H1 (cell line): ENCODE measurements at regions not wholly inside any gene's neighbourhood (a gene's known extent, or its start where the extent isn't known, plus 50 kb on each side); places are given as distances from the start of the nearest gene placed in this dataset.

ENCODE experiments used
- CTCF ChIA-PET: fragments of 300-600 bp; sonication (Branson Sonifier 250); formaldehyde crosslinking; loops from one replicate; lab custom pipeline; 2021; ENCODE audit not compliant: partially characterized antibody; lab: Charles Lee
- POLR2A ChIA-PET: fragments of 300-600 bp; sonication (Branson Sonifier 250); formaldehyde crosslinking; loops from one replicate; lab custom pipeline; 2021; ENCODE audit warnings: inconsistent platforms; ENCODE audit not compliant: partially characterized antibody; lab: Charles Lee
- DNase-seq, 2 experiments: peaks; one replicate each; pipeline versions ENCODE4 v3.0.0 to v3.0.0-alpha.2; 2010 to 2022; ENCODE audit warnings: low spot score in 2 of 2, low read depth in 1 of 2, mixed read lengths in 1 of 2
- FAIRE-seq: peaks from 2 replicates; lab custom pipeline; 2011; peaks lifted over from hg19 to GRCh38; lab: Jason Lieb, UNC
- H2AFZ ChIP-seq: 2 replicates; pipeline ENCODE4 v1.8.1; 2012; ENCODE audit warnings: low read length, inconsistent platforms
- H2AK5ac ChIP-seq: 2 replicates; pipeline ENCODE4 v1.6.1; 2013; ENCODE audit warnings: low read depth, low read length
- H2BK120ac ChIP-seq: replicated peaks from 2 replicates; pipeline ENCODE3; 2013; ENCODE audit warnings: low read depth, low read length, inconsistent platforms
- H2BK12ac ChIP-seq: 2 replicates; pipeline ENCODE4 v1.6.1; 2013; ENCODE audit warnings: low read depth, low read length
- H2BK15ac ChIP-seq: 2 replicates; pipeline ENCODE4 v1.6.1; 2013; ENCODE audit warnings: low read length
- H2BK20ac ChIP-seq: 2 replicates; pipeline ENCODE4 v1.6.1; 2013; ENCODE audit warnings: low read length
- H2BK5ac ChIP-seq: 2 replicates; pipeline ENCODE4 v1.6.1; 2013; ENCODE audit warnings: low read depth, low read length
- H3K14ac ChIP-seq: 2 replicates; pipeline ENCODE4 v1.6.1; 2013; ENCODE audit warnings: inconsistent platforms; ENCODE audit not compliant: insufficient read length
- H3K18ac ChIP-seq: 2 replicates; pipeline ENCODE4 v1.6.1; 2013; ENCODE audit warnings: low read length; ENCODE audit errors: extremely low read depth
- H3K23ac ChIP-seq: 2 replicates; pipeline ENCODE4 v1.6.1; 2013; ENCODE audit warnings: inconsistent platforms; ENCODE audit not compliant: insufficient read length
- H3K23me2 ChIP-seq: 2 replicates; pipeline ENCODE4 v1.6.1; 2013; ENCODE audit warnings: low read depth, low read length
- H3K27ac ChIP-seq: 2 replicates; pipeline ENCODE4 v1.6.1; 2011; ENCODE audit warnings: low read depth, low read length, inconsistent platforms
- H3K27me3 ChIP-seq, 4 experiments: replicated peaks in 1 of 4; 1 replicate in 1 of 4; 2 replicates in 3 of 4; pipeline versions ENCODE4 v1.6.1 to v1.8.1; 2011 to 2013; ENCODE audit warnings: low read length in 3 of 4, mild to moderate bottlenecking in 3 of 4, inconsistent platforms in 2 of 4, mixed read lengths in 2 of 4, moderate library complexity in 1 of 4; ENCODE audit not compliant: control insufficient read depth in 3 of 4, insufficient read depth in 3 of 4; ENCODE audit errors: extremely low read depth in 1 of 4
- H3K36me3 ChIP-seq, 4 experiments: 2 replicates each; pipeline versions ENCODE4 v1.6.1 to v1.8.1; 2011 to 2013; ENCODE audit warnings: mild to moderate bottlenecking in 4 of 4, low read length in 3 of 4, moderate library complexity in 2 of 4, control low read depth in 1 of 4, inconsistent platforms in 1 of 4; ENCODE audit not compliant: insufficient read depth in 4 of 4, control insufficient read depth in 2 of 4
- H3K4ac ChIP-seq: replicated peaks from 2 replicates; pipeline ENCODE3; 2013; ENCODE audit warnings: low read length, low read depth, mixed read lengths, inconsistent platforms; ENCODE audit not compliant: insufficient read length
- H3K4me1 ChIP-seq, 4 experiments: replicated peaks in 1 of 4; 1 replicate in 1 of 4; 2 replicates in 3 of 4; pipeline versions ENCODE4 v1.6.1 to v1.8.1; 2011 to 2013; ENCODE audit warnings: low read length in 3 of 4, inconsistent platforms in 2 of 4, mixed read lengths in 1 of 4; ENCODE audit not compliant: insufficient read depth in 4 of 4, control insufficient read depth in 3 of 4
- H3K4me2 ChIP-seq, 2 experiments: 2 replicates each; pipeline versions ENCODE4 v1.6.1 to v1.8.1; 2011 to 2013; ENCODE audit warnings: low read depth in 2 of 2, low read length in 2 of 2, control low read depth in 1 of 2, inconsistent platforms in 1 of 2, mild to moderate bottlenecking in 1 of 2; ENCODE audit not compliant: insufficient read depth in 1 of 2
- H3K4me3 ChIP-seq, 4 experiments: fragments of 200-600, 300-600 bp in 1 of 4; sonication (generic), shearing (Covaris generic), sonication (Bioruptor Twin) in 1 of 4; 2 replicates each; pipeline versions ENCODE4 v1.5.1 to v1.8.1; 2011 to 2016; ENCODE audit warnings: low read length in 4 of 4, low read depth in 3 of 4, control low read depth in 2 of 4, inconsistent platforms in 2 of 4, mild to moderate bottlenecking in 2 of 4, mixed read lengths in 1 of 4, moderate library complexity in 1 of 4; ENCODE audit not compliant: insufficient read depth in 2 of 4; ENCODE audit errors: extremely low read depth in 1 of 4
- H3K56ac ChIP-seq: replicated peaks from 2 replicates; pipeline ENCODE3; 2013; ENCODE audit warnings: low read depth, mild to moderate bottlenecking, mixed read lengths, low read length, inconsistent platforms; ENCODE audit not compliant: insufficient read length
- H3K79me1 ChIP-seq: 2 replicates; pipeline ENCODE4 v1.6.1; 2013; ENCODE audit warnings: low read depth, low read length, control low read depth
- H3K79me2 ChIP-seq, 2 experiments: 2 replicates each; pipeline versions ENCODE4 v1.6.1 to v1.8.1; 2012 to 2013; ENCODE audit warnings: low read length in 2 of 2, mild to moderate bottlenecking in 2 of 2, inconsistent platforms in 1 of 2; ENCODE audit not compliant: insufficient read depth in 2 of 2, control insufficient read depth in 1 of 2
- H3K9ac ChIP-seq, 4 experiments: replicated peaks in 1 of 4; 1 replicate in 1 of 4; 2 replicates in 3 of 4; pipeline versions ENCODE4 v1.6.1 to v1.8.1; 2011 to 2013; ENCODE audit warnings: low read depth in 3 of 4, low read length in 3 of 4, control low read depth in 2 of 4, mild to moderate bottlenecking in 2 of 4, moderate library complexity in 2 of 4, inconsistent platforms in 1 of 4; ENCODE audit errors: extremely low read depth in 1 of 4
- H3K9me3 ChIP-seq, 2 experiments: 2 replicates each; pipeline versions ENCODE4 v1.6.1 to v1.8.1; 2012 to 2013; ENCODE audit warnings: mild to moderate bottlenecking in 2 of 2, moderate library complexity in 2 of 2, control low read depth in 1 of 2, inconsistent platforms in 1 of 2, low read depth in 1 of 2, low read length in 1 of 2, mixed read lengths in 1 of 2; ENCODE audit not compliant: insufficient read depth in 2 of 2
- H4K20me1 ChIP-seq, 2 experiments: replicated peaks in 1 of 2; 2 replicates each; pipeline versions ENCODE3 to v1.8.1; 2011 to 2013; ENCODE audit warnings: inconsistent platforms in 2 of 2, low read length in 2 of 2, mild to moderate bottlenecking in 1 of 2; ENCODE audit not compliant: insufficient read depth in 2 of 2, control insufficient read depth in 1 of 2
- H4K5ac ChIP-seq: 2 replicates; pipeline ENCODE4 v1.6.1; 2013; ENCODE audit warnings: low read length, low read depth, mixed read lengths, inconsistent platforms; ENCODE audit not compliant: insufficient read length
- H4K8ac ChIP-seq: 2 replicates; pipeline ENCODE4 v1.8.0; 2013; ENCODE audit warnings: mild to moderate bottlenecking, moderate library complexity, low read length, inconsistent platforms; ENCODE audit not compliant: insufficient read depth; ENCODE audit errors: extremely low read depth
- H4K91ac ChIP-seq: replicated peaks from 2 replicates; pipeline ENCODE3; 2013; ENCODE audit warnings: low read length, mixed read lengths, inconsistent platforms; ENCODE audit not compliant: insufficient read length
- ASH2L ChIP-seq: fragments of 200-600, 300-600 bp; sonication (generic); IDR thresholded peaks from one replicate; pipeline ENCODE4 v1.7.1; 2017; ENCODE audit warnings: low read length
- CBX8 ChIP-seq: fragments of 300-800, 300-1000 bp; sonication (generic); IDR thresholded peaks from 2 replicates; pipeline ENCODE4 v1.7.1; 2016; ENCODE audit warnings: low read depth, low read length, borderline replicate concordance
- CEBPB ChIP-seq: IDR thresholded peaks from 2 replicates; pipeline ENCODE4 v1.6.1; 2012; ENCODE audit warnings: low read depth, low read length
- CHD2 ChIP-seq: IDR thresholded peaks from 2 replicates; pipeline ENCODE4 v1.6.1; 2012; ENCODE audit warnings: low read length, improper control_type of control experiment
- E2F6 ChIP-seq: IDR thresholded peaks from 2 replicates; pipeline ENCODE4 v1.6.1; 2012; ENCODE audit warnings: inconsistent platforms
- FOSL1 ChIP-seq: IDR thresholded peaks from 2 replicates; pipeline ENCODE4 v1.6.1; 2011; ENCODE audit warnings: mild to moderate bottlenecking, low read depth, low read length, moderate library complexity; ENCODE audit not compliant: insufficient read depth
- GTF2F1 ChIP-seq: IDR thresholded peaks from 2 replicates; pipeline ENCODE4 v1.6.1; 2012; ENCODE audit warnings: low read depth, low read length, improper control_type of control experiment, borderline replicate concordance
- HDAC6 ChIP-seq: IDR thresholded peaks from one replicate; pipeline ENCODE4 v1.7.1; 2012; ENCODE audit warnings: low read depth, mild to moderate bottlenecking, inconsistent platforms, low read length, moderate library complexity
- KDM4A ChIP-seq: IDR thresholded peaks from one replicate; pipeline ENCODE4 v1.7.1; 2012; ENCODE audit warnings: low read depth, mild to moderate bottlenecking, moderate library complexity, low read length, inconsistent platforms; ENCODE audit not compliant: severe bottlenecking
- RNF2 ChIP-seq: fragments of 200-900, 300-1000 bp; sonication (generic); IDR thresholded peaks from 2 replicates; pipeline ENCODE4 v1.7.1; 2016; ENCODE audit warnings: borderline replicate concordance, low read depth, mild to moderate bottlenecking, antibody characterized with exemption, low read length; ENCODE audit not compliant: poor library complexity, severe bottlenecking; ENCODE audit errors: missing control alignments
- RXRA ChIP-seq: IDR thresholded peaks from 2 replicates; pipeline ENCODE4 v1.6.1; 2011; ENCODE audit warnings: low read depth, mild to moderate bottlenecking, low read length, moderate library complexity; ENCODE audit not compliant: insufficient read depth
- SP2 ChIP-seq: IDR thresholded peaks from 2 replicates; pipeline ENCODE4 v1.6.1; 2012; ENCODE audit warnings: mild to moderate bottlenecking, low read length, inconsistent platforms
- TAF1 ChIP-seq: IDR thresholded peaks from 2 replicates; pipeline ENCODE4 v1.6.1; 2011; ENCODE audit warnings: mild to moderate bottlenecking, low read depth, low read length
- USF2 ChIP-seq: IDR thresholded peaks from 2 replicates; pipeline ENCODE4 v1.6.1; 2011; ENCODE audit warnings: low read length, improper control_type of control experiment
- WGBS, 2 experiments: shearing (Covaris generic) in 1 of 2; methylation state at CpG; one replicate each; pipeline versions ENCODE4 v1.1.6 to v1.1.7; 2013 to 2015; ENCODE audit warnings: low lambda C conversion rate in 2 of 2, mixed read lengths in 2 of 2, inconsistent platforms in 1 of 2, low coverage in 1 of 2, missing lambda C conversion rate in 1 of 2; ENCODE audit not compliant: insufficient replicate concordance in 2 of 2, insufficient coverage in 1 of 2, insufficient read length in 1 of 2; ENCODE audit errors: extremely low coverage in 1 of 2, missing lambda C conversion rate in 1 of 2; 5-methylcytosine and 5-hydroxymethylcytosine counted together

- Histone ChIP-seq H3K23me2 (no peaks in the 10 kb centered on the region), H3K4ac (no peak overlapping the region), H2BK15ac (no peak overlapping the region), H3K79me1 (no peaks in the 10 kb centered on the region), H2BK12ac (no peak overlapping the region), H4K5ac (no peak overlapping the region), H3K27me3 (no peaks in the 10 kb centered on the region), H3K14ac (no peak overlapping the region), H3K23ac (no peak overlapping the region), H3K79me2 (no peaks in the 10 kb centered on the region), H4K8ac (no peak overlapping the region), H3K56ac (no peak overlapping the region), H3K18ac (no peak overlapping the region), H4K20me1 (no peaks in the 10 kb centered on the region), H2AK5ac (no peak overlapping the region), H2AFZ (no peak overlapping the region), H3K4me1 (peaks cover 0 to 2% (median 0%) of the 10 kb centered on the region in 4 experiments; a peak in 1 of 7 replicates), H2BK120ac (no peak overlapping the region), H3K36me3 (no peaks in the 10 kb centered on the region), H2BK20ac (no peak overlapping the region), H3K27ac (no peak overlapping the region), H2BK5ac (no peak overlapping the region), H3K9ac (no peak overlapping the region), H3K4me2 (no peak overlapping the region), H3K9me3 (no peaks in the 10 kb centered on the region), H3K4me3 (no peak overlapping the region), H4K91ac (no peak overlapping the region)
- 87% methylated on average over 1 of the region's 1 CpG; no CpG with 5 or more reads in 1 of the 2 experiments for WGBS, 2 experiments
- ChIA-PET POLR2A (no interaction called here), CTCF (no interaction called here)
- DNase-seq (no peak), FAIRE-seq (no peak)
- TF ChIP-seq HDAC6, result no peak
- TF ChIP-seq GTF2F1, result no peak
- no peak for TF ChIP-seq RNF2
- TF ChIP-seq CBX8, result no peak
- no peak for TF ChIP-seq FOSL1
- no peak for TF ChIP-seq USF2
- TF ChIP-seq CEBPB, result no peak
- TF ChIP-seq KDM4A, result no peak
- TF ChIP-seq TAF1, result no peak
- no peak for TF ChIP-seq ASH2L
- no peak for TF ChIP-seq CHD2
- TF ChIP-seq RXRA, result no peak
- TF ChIP-seq E2F6, result no peak
- no peak for TF ChIP-seq SP2
Measured at GRCh38 chr3:6622712-6623111, 238.2 kb upstream of the GRM7 start.
